ENCODE measurements at regions not wholly inside any gene's neighbourhood (a gene's known extent, or its start where the extent isn't known, plus 50 kb on each side); places are given as distances from the start of the nearest gene placed in this dataset.

GRCh38 chr2:38182492-38183003 is 106.6 kb upstream of the CYP1B1 start (continued):
- TF ChIP-seq EMX1 (CRISPR knock-in tag; IDR thresholded peaks at IDR 0.05) (no peak), ZNF423 (CRISPR knock-in tag; IDR thresholded peaks at IDR 0.05) (no peak), RELA (CRISPR knock-in tag; IDR thresholded peaks at IDR 0.05; ENCODE audit: borderline replicate concordance) (no peak), TP53 (CRISPR knock-in tag; IDR thresholded peaks at IDR 0.05) (no peak)

- no peak overlapping the region for H3K4me3 Mint-ChIP-seq
- ChIA-PET POLR2A (no interaction called here), CTCF (no interaction called here)
- H3K27me3 Mint-ChIP-seq (ENCODE audit: low read depth), result no peaks in the 10 kb centered on the region
- DNase-seq (ENCODE audit: low spot score), result no peak
- H3K9me3 Mint-ChIP-seq, result peaks cover 9% of the 10 kb centered on the region
- no peak for ATAC-seq
- no peak overlapping the region for H3K27ac Mint-ChIP-seq
- H3K36me3 Mint-ChIP-seq, result no peaks in the 10 kb centered on the region
- H3K4me1 Mint-ChIP-seq, result peaks cover 12% of the 10 kb centered on the region
- TF ChIP-seq ERG (CRISPR knock-in tag; IDR thresholded peaks at IDR 0.05) (no peak), FOXJ3 (CRISPR knock-in tag; IDR thresholded peaks at IDR 0.05; ENCODE audit: borderline replicate concordance) (no peak), AFF4 (CRISPR knock-in tag; IDR thresholded peaks at IDR 0.05; ENCODE audit: borderline replicate concordance) (no peak), STAT6 (CRISPR knock-in tag; conservative IDR thresholded peaks at IDR 0.05; ENCODE audit: low read depth) (no peak), E2F1 (CRISPR knock-in tag; IDR thresholded peaks at IDR 0.05) (no peak), NFYB (CRISPR knock-in tag; conservative IDR thresholded peaks at IDR 0.05; ENCODE audit: low read depth) (no peak), PRRX2 (CRISPR knock-in tag; IDR thresholded peaks at IDR 0.05) (no peak), MYBL2 (CRISPR knock-in tag; IDR thresholded peaks at IDR 0.05) (no peak), FOXK1 (CRISPR knock-in tag; IDR thresholded peaks at IDR 0.05) (no peak), JAZF1 (CRISPR knock-in tag; IDR thresholded peaks at IDR 0.05) (no peak), ZNF317 (CRISPR knock-in tag; IDR thresholded peaks at IDR 0.05; ENCODE audit: borderline replicate concordance, low read depth) (no peak), TEAD1 (CRISPR knock-in tag; IDR thresholded peaks at IDR 0.05) (no peak), ZNF512 (CRISPR knock-in tag; IDR thresholded peaks at IDR 0.05; ENCODE audit: borderline replicate concordance) (no peak), ZNF671 (CRISPR knock-in tag; IDR thresholded peaks at IDR 0.05) (no peak), E2F4 (CRISPR knock-in tag; IDR thresholded peaks at IDR 0.05; ENCODE audit: borderline replicate concordance, low read depth) (no peak), FOXP4 (CRISPR knock-in tag; IDR thresholded peaks at IDR 0.05) (no peak), NR3C1 (CRISPR knock-in tag; conservative IDR thresholded peaks at IDR 0.05; ENCODE audit: low read depth) (no peak), SP1 (CRISPR knock-in tag; conservative IDR thresholded peaks at IDR 0.05) (no peak), CBFB (CRISPR knock-in tag; IDR thresholded peaks at IDR 0.05; ENCODE audit: low read depth) (no peak)
Observed at GRCh38 chr2:38181806-38182491, 106.0 kb upstream of the CYP1B1 start.
